HUES48 (cell line): ENCODE measurements at regions not wholly inside any gene's neighbourhood (a gene's known extent, or its start where the extent isn't known, plus 50 kb on each side); places are given as distances from the start of the nearest gene placed in this dataset.

Experiments
- H3K27ac ChIP-seq: one replicate; pipeline ENCODE4 v1.7.0; 2013; ENCODE audit warnings: low read depth, low read length, inconsistent platforms
- H3K27me3 ChIP-seq: 2 replicates; pipeline ENCODE4 v1.6.1; 2013; ENCODE audit warnings: mild to moderate bottlenecking, low read length; ENCODE audit not compliant: control insufficient read depth, insufficient read depth
- H3K36me3 ChIP-seq: 2 replicates; pipeline ENCODE4 v1.6.1; 2013; ENCODE audit warnings: low read length; ENCODE audit not compliant: control insufficient read depth, insufficient read depth
- H3K4me1 ChIP-seq: 2 replicates; pipeline ENCODE4 v1.6.1; 2013; ENCODE audit warnings: mild to moderate bottlenecking, low read length; ENCODE audit not compliant: control insufficient read depth, insufficient read depth
- H3K4me3 ChIP-seq: 2 replicates; pipeline ENCODE4 v1.5.1; 2013; ENCODE audit warnings: mild to moderate bottlenecking, low read depth, low read length
- H3K9ac ChIP-seq: 2 replicates; pipeline ENCODE4 v1.6.1; 2013; ENCODE audit warnings: mild to moderate bottlenecking, low read depth, low read length, moderate library complexity
- H3K9me3 ChIP-seq: 2 replicates; pipeline ENCODE4 v1.6.1; 2013; ENCODE audit warnings: low read length; ENCODE audit not compliant: control insufficient read depth, insufficient read depth

- Histone ChIP-seq H3K27me3 (no peaks in the 10 kb centered on the region), H3K9me3 (no peaks in the 10 kb centered on the region), H3K4me3 (no peak overlapping the region), H3K4me1 (no peaks in the 10 kb centered on the region), H3K27ac (no peak overlapping the region), H3K9ac (no peak overlapping the region), H3K36me3 (no peaks in the 10 kb centered on the region)
Observed at GRCh38 chr4:53688186-53688790, 97.0 kb upstream of the LNX1 start.

- Histone ChIP-seq H3K36me3 (no peaks in the 10 kb centered on the region), H3K4me3 (no peak overlapping the region), H3K9me3 (no peaks in the 10 kb centered on the region), H3K4me1 (no peaks in the 10 kb centered on the region), H3K27me3 (no peaks in the 10 kb centered on the region), H3K27ac (no peak overlapping the region), H3K9ac (no peak overlapping the region)
Observed at GRCh38 chr4:53686521-53686920, 95.2 kb upstream of the LNX1 start.

DNA sequence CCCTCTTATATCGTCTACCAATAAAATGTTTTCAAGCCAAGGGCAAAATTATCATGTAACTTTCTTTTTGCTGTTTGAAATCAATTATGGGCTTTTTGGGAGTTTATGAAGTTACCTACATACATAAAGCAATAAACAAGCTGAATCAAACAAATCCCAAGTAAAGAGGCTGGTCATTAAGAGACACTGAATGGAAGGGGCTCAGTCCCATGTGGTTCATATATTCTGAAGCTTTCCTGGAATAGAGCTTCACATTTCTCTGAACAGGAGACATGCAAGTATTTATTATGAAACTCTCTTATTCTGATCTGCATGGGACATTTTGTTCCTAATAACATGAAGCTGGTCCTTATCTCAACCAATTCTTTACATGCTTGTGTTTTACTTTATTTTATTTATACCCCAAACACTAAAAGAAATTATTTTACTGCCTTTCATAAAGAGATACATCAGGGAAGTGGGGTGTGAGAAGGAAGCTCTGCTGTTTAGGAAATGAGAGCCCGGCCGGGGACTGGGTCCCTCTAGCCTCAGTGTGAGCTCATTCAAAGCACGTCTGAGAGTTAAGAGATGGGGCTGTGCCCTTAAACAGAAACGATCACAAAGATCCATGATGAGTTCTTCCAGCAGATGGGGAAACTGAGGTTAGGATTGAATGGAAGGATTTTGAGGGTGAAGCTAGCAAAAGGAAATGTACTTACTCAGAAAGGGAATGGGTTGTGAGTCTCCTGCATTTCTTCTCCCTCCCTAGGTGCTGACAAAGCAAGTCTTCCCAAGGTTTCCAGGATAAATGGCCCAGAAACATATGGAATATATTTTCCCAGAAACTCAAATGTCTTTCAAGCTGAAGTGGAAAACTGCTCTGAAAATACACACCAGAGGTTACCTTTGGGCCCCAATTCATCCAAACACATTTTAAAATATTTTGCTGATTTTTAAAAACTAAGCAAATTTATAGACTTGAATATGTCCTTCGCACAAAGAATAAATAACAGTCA is 93.1 kb upstream of the LNX1 start:
- no peaks in the 10 kb centered on the region for H3K4me1 ChIP-seq
- no peak overlapping the region for H3K27ac ChIP-seq
- H3K4me3 ChIP-seq: no peak overlapping the region
- no peaks in the 10 kb centered on the region for H3K9me3 ChIP-seq
- H3K36me3 ChIP-seq: no peaks in the 10 kb centered on the region
- H3K9ac ChIP-seq: no peak overlapping the region
- H3K27me3 ChIP-seq: no peaks in the 10 kb centered on the region

GRCh38 chr4:53682908-53683307 is 91.6 kb upstream of the LNX1 start:
- Histone ChIP-seq H3K27me3 (no peaks in the 10 kb centered on the region), H3K4me1 (no peaks in the 10 kb centered on the region), H3K36me3 (no peaks in the 10 kb centered on the region), H3K9ac (no peak overlapping the region), H3K9me3 (no peaks in the 10 kb centered on the region), H3K4me3 (no peak overlapping the region), H3K27ac (no peak overlapping the region)

DNA sequence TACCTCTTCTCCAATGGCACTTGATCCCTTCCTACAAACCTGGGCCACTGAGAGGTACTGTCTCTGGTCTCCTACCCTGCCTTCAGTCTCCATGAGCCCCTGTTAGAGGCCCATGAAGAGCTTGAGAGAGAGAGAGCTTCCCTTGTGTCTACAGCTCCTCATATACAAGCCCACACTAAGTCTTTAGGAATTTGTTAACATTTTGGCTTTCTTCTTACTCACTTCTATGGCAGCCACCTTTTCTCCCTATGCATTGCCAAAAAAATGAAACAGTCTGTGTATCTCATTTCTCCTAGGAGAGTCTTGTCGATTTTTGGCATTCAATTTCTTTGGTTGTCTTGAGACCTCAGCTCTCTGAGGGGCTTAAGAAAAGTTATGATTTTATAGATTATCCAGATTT is 90.9 kb upstream of the LNX1 start:
- Histone ChIP-seq H3K4me1 (no peaks in the 10 kb centered on the region), H3K27me3 (no peaks in the 10 kb centered on the region), H3K9ac (no peak overlapping the region), H3K36me3 (no peaks in the 10 kb centered on the region), H3K9me3 (no peaks in the 10 kb centered on the region), H3K4me3 (no peak overlapping the region), H3K27ac (no peak overlapping the region)

DNA sequence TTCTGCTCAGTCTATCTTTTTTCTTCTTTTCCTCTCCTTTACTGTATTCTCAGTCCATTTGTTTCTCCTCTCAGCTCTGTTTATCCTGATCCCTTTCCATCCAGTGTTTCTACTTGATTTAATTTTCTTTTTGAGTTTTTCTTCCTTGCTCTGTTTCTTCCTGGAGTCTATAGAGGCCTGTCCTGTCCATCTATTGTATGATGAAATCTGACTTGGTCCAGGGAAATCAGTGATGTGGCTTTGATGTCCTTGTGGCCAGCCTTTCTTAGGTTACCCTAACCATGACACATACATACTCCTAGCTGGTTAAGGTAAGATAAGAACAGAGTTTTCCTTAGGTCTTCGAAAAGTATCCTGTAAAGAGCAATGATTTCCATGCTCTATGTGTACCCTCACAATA is 89.3 kb upstream of the LNX1 start:
- H3K9ac ChIP-seq: no peak overlapping the region
- H3K9me3 ChIP-seq: no peaks in the 10 kb centered on the region
- H3K4me1 ChIP-seq: no peaks in the 10 kb centered on the region
- H3K27me3 ChIP-seq: no peaks in the 10 kb centered on the region
- H3K36me3 ChIP-seq: no peaks in the 10 kb centered on the region
- H3K27ac ChIP-seq: no peak overlapping the region
- H3K4me3 ChIP-seq: no peak overlapping the region

GRCh38 chr4:53680168-53680567 is 88.9 kb upstream of the LNX1 start:
- no peak overlapping the region for H3K9ac ChIP-seq
- H3K4me3 ChIP-seq: no peak overlapping the region
- no peaks in the 10 kb centered on the region for H3K27me3 ChIP-seq
- H3K27ac ChIP-seq: no peak overlapping the region
- no peaks in the 10 kb centered on the region for H3K36me3 ChIP-seq
- no peaks in the 10 kb centered on the region for H3K9me3 ChIP-seq
- H3K4me1 ChIP-seq: no peaks in the 10 kb centered on the region

DNA sequence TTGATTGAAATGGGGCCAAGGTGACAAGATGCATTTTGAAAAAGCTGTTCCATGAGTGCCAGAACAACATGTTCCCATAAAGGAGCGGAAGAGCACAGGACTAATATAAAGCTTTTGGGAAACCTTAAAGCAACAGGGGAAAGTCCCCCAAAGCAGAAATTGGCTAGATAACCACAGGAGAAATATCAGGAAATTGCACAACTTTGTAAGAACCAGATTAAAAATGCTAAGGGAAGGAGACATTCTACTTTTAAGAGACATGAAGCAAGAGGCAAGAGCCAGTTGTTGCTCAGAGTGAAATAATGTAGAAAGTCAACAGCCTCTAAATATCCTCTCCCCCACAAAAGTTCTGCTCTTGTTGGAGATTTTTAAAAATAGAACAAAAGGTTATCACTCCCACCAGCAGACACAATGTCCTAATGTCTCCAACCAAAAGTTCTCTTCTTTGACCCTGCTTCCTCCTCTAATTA is 85.2 kb upstream of the LNX1 start:
- H3K27me3 ChIP-seq: no peaks in the 10 kb centered on the region
- no peaks in the 10 kb centered on the region for H3K9me3 ChIP-seq
- H3K9ac ChIP-seq: no peak overlapping the region
- no peak overlapping the region for H3K4me3 ChIP-seq
- H3K4me1 ChIP-seq: no peaks in the 10 kb centered on the region
- no peak overlapping the region for H3K27ac ChIP-seq
- no peaks in the 10 kb centered on the region for H3K36me3 ChIP-seq

- Histone ChIP-seq H3K36me3 (no peaks in the 10 kb centered on the region), H3K9ac (no peak overlapping the region), H3K27ac (no peak overlapping the region), H3K9me3 (no peaks in the 10 kb centered on the region), H3K27me3 (no peaks in the 10 kb centered on the region), H3K4me1 (no peaks in the 10 kb centered on the region), H3K4me3 (no peak overlapping the region)
Observed at GRCh38 chr4:53674903-53675302, 83.6 kb upstream of the LNX1 start.

DNA sequence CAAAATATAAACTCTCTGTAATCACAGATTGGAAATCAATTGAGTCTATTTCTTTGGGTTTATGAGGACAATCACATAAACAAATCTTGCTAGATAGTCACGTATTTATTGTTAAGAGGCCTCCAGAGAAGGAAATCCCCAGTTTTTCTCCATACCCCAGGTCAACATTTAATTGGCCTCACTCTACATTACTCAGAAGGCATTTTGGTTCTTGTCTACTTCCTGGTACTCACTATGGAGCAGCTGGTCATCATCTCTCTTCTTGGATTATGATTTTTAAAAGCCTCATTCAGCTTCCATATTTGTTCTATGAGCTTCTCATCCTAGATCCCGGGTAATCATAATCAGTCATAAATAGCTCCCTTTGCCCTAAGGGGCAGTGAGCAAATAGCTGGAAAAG is 81.6 kb upstream of the LNX1 start:
- H3K9me3 ChIP-seq: no peaks in the 10 kb centered on the region

GRCh38 chr4:53671757-53672156 is 80.5 kb upstream of the LNX1 start:
- no peak overlapping the region for H3K9ac ChIP-seq
- no peaks in the 10 kb centered on the region for H3K9me3 ChIP-seq
- no peaks in the 10 kb centered on the region for H3K4me1 ChIP-seq
- H3K27me3 ChIP-seq: no peaks in the 10 kb centered on the region
- H3K27ac ChIP-seq: no peak overlapping the region
- H3K4me3 ChIP-seq: no peak overlapping the region
- no peaks in the 10 kb centered on the region for H3K36me3 ChIP-seq

More for the DNA sequence above, 81.6 kb upstream of the LNX1 start:
- Histone ChIP-seq H3K27ac (no peak overlapping the region), H3K27me3 (no peaks in the 10 kb centered on the region), H3K36me3 (no peaks in the 10 kb centered on the region), H3K4me3 (no peak overlapping the region), H3K9ac (no peak overlapping the region), H3K4me1 (no peaks in the 10 kb centered on the region)
